ENCODE measurements at regions not wholly inside any gene's neighbourhood (a gene's known extent, or its start where the extent isn't known, plus 50 kb on each side); places are given as distances from the start of the nearest gene placed in this dataset.

DNA sequence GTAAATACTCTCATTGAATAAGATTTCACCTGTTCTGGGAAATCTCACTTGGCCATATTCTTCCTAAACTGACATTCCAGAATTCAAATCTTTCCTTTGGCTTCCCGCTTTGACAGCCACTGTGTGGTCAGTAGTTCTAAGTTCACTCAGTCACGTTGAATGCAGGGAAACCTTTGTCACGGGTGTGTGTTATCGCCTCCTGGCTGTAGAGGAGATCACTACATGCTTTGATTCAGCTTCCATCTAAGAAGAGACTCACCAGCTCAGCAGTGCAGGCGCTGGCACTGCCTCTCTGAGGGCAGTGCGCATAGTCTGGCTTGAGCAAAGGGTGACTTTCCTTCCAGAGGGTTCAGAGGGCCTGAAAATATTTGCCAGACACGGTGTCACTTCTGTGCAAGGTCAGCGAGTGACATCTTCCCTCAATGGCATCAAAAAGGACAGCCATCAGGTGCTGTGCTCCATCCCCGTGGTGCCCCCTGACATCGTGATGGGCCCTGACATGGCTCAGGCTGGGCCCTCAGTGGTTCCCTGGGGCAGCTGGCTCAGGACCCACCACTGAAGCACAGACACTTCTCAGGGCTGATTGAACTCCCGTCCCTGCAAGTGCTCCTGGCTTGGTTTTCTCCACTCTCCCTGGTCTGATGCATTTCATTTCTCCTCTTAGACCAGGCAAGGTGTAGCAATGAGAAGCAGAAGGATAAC lies 635.4 kb upstream of the ARGLU1 start:
- DNase-seq (ENCODE audit: low read depth), result peak; percentile 37

DNA sequence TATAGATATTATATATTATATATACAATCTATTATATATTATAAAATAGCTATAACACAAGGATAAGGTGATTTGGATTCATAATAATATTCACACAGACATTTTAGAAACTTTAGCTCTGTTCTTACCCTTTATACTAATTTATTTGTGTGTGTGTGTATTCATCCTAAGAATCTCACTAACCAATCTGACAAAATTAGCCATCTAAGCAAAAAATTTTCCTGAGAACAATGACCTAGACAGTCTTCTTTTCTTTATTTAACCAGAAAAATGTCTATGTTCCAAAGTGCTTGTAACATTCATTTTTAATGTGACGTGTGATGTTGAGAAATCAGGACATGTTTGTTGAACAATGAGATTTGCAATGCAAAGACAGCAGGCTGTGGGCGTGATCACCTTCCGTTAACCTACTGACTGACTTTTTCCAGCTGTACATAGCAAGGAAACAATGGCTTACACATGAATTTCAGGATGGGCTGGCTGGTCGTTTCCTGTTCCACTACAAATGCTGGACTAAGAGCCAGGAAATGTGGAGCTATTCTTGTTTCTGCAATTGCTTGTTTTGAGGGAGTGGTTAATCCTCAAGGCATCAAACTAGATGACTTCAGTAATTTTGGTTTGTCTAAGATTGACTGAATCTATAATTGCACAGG lies 634.6 kb upstream of the ARGLU1 start:
- DNase-seq (ENCODE audit: low read depth), result no peak

DNA sequence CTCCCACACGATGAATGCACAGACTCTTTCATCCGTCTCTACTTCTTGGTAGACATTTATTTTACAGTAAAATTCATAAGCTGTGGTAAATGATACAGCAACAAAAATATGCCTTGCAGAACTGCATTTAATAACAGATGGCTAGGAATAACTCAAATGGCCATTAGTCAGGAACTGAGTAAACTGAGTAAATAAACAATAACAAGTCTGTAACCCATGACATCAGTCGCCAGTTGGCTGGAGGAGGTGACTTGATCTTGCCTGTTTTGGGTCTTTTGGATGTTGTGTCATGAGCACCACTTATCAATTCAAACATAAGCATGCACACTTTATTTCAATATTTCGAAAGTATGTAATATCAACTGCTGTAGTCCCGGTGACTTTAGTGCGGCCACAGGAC lies 632.6 kb upstream of the ARGLU1 start:
- DNase-seq (ENCODE audit: low read depth), result no peak

DNA sequence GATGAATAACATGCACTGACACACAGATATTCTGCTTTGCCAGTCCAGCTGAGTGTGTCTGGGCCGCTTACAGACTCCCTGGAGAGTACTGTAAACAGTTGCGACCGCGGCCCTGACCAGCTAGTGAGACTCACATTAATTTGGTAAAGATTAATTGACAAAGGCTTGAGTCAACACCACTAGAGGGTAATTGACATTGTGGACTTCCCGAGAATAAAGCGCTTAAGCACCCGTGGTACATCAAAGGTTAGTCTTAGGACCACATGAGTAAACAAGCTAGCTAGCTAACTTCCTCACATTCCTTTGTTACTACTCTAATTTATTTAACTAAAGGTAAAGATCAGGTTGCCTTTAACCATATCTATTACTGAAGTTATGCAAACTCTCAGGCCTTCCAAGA lies 624.4 kb upstream of the ARGLU1 start:
- DNase-seq (ENCODE audit: low read depth), result peak; percentile 5

DNA sequence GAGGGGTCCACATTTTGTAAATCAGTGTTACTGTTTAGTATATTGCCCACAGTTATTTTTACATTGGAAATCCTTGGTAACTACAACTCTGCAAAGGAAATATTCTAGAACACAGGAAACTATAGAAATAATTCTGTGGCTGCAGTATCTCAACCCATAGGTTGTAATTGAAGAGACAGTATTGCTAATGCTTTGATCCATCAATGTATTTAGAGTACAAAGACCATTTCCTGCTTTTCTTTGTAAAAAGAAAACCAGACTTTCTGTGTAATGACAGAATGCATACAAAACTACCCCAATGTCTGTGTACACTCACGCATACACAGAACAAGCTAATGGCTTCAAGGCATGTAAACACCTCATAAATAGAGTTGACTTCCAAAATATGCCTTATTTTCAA lies 622.1 kb upstream of the ARGLU1 start:
- DNase-seq (ENCODE audit: low read depth), result no peak

GRCh38 chr13:107185889-107186288 lies 618.0 kb upstream of the ARGLU1 start:
- DNase-seq (ENCODE audit: low read depth), result peak; percentile 69

DNA sequence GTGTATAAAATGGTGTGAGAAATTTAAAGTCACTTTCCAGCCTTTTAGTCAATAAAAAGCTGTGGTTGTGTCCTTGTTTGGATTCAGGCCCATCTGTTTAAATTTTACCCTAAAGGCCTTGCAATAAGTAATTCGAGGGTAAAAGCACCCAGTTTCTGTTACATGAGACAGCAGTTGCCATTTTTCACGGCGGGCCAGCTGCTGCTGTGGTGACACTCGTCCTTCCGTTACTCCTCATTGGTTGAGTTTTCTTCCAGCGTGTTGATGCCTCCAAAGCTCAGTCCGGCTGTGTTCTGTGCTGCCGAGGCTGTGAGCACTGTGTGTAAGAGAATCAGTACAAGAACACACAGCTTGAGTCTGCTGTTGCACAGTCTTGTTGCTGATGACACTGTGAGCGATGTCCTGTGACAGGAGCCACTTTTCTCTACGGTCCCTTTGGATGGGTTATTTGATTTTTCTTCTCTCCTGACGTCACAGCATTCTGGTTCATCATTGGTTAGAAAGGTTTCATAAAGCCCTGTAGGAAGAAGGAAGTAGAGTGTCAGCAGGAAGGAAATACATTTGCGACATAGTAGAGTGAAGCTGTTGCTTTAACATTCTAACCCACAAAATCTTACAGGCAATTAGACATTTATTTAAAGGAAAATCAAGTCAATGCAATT lies 602.5 kb upstream of the ARGLU1 start:
- no peak for DNase-seq (ENCODE audit: low read depth)

DNA sequence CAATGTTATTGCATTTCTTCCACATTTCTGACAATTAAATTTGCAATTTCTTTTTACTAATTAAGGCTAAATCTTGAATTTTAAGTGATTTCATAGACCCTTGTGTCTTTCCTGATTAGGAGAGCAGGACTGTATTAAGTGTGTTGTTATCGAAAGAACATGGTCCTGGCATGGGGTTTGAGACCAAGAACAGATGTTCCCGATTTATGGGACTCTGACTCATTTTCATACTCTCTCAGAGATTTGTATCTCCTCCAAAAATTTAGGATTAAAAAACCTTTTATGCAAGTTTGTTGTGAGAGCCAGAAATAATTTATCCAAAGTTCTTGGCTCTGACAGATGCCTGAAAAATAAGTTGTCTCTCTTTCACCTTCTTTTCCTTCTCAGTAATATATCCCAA lies 589.3 kb upstream of the ARGLU1 start:
- DNase-seq (ENCODE audit: low read depth), result no peak

GRCh38 chr13:107144432-107144831 lies 576.5 kb upstream of the ARGLU1 start:
- DNase-seq (ENCODE audit: low read depth), result peak; percentile 19

GRCh38 chr13:107141767-107142166 lies 573.8 kb upstream of the ARGLU1 start:
- no peak for DNase-seq (ENCODE audit: low read depth)

GRCh38 chr13:107139006-107139405 lies 571.1 kb upstream of the ARGLU1 start:
- no peak for DNase-seq (ENCODE audit: low read depth)

GRCh38 chr13:107138486-107138885 lies 570.5 kb upstream of the ARGLU1 start:
- no peak for DNase-seq (ENCODE audit: low read depth)

DNA sequence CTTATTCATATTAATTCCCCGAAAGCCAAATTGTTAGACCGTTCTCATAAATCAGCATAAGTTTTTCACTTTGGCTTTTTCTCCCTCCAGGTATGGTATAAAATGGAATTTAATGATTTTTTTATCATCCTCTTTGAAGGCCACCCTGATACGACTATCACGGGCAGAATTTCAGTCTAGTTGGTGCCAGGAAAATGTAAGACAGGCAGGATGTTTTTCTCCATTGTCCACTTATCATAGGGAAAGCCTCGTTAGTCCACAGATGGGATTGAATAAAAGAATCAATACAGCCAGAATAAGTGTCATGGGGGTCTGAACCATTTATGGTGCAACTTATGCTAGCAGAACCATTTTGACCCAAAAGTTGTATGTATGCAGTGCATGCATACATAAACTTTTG lies 566.0 kb upstream of the ARGLU1 start:
- no peak for DNase-seq (ENCODE audit: low read depth)

GRCh38 chr13:107130566-107130965 lies 562.6 kb upstream of the ARGLU1 start:
- DNase-seq (ENCODE audit: low read depth), result no peak

- no peak for DNase-seq (ENCODE audit: low read depth)
Observed at GRCh38 chr13:107124730-107125129, 556.8 kb upstream of the ARGLU1 start.

DNA sequence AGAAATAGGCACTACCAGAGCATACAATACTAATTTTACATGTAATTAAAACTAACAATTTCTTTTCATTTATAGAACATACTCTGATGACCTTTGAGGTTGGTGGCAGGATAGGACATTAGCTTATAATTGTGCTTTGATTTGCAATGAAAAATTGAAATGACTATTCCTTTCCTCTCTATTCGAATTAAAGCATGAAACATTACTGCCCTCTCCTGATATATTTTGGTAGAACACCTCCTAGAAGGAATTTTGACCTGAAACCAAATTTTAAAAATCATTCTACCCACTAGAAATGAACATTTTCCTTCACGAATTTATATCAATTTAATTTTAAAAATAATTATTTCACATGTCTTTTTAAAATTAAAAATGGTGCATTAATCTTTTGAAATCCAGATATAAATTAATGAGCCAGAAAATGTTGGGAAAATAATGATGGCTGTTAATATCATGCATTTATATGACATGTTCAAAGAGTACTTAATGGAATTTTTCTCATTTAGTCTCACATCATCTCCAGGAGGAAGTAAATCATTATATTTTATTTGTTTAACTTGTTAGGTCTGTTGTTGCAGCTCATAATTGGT lies 556.3 kb upstream of the ARGLU1 start:
- DNase-seq (ENCODE audit: low read depth), result peak; percentile 11

DNA sequence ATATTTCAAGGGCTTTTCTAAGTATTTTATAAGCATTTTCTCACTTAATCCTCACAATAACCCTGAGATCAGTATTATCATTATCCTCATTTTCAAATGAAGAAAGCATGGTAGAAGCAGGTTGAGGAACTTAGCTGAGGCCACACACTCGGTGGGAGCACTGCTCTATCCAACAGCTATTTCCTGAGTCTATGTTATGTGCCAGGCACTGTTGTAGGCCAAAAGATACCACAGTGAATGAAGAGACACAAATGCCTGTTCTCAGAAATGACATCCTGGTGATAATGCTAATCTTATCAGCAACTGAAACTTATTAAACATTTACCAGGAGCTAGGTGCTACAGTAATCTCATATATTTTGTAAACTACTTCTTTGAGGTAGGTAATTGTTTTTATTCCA lies 553.9 kb upstream of the ARGLU1 start:
- DNase-seq (ENCODE audit: low read depth), result no peak

DNA sequence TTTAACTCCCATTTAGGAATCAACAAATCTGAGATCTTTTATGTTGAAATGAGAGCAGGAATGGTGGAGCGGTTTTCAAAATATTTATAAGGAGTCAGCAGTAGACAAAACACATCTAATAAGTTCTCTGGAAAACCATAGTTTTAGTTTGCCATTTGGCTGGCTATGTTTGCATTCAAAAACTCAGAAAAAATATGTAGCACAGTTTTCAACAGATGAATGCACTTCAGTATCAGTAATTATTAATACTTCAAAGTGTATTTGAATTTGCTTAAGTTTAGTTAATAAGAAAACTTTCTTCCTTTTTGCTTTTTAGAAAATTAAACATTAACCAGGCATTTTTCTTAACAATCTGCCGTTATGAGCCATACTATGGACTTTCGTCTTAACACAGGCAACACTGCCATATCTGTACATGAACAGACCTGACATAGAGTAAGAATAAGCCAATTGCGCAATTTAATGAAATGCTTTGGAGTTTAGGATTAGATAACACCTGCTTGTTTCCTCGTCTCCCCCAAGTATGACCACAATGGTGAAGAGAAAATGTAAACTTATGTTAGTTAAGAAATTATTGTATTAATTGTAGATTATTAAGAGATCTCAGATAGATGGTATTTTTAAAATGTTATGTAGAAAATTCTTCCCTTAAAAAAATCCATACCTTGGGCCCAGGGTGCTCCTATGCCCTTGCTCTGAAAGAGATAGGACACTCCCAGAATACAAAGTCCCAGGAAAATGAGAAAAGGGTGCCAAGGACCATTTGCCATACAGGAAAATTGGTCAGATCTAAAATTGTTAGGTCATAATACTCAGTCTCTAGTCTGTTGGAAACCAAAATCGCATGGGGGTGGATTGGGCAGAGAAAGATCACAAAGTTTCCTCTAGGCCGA lies 552.3 kb upstream of the ARGLU1 start:
- DNase-seq (ENCODE audit: low read depth), result peak; percentile 32

DNA sequence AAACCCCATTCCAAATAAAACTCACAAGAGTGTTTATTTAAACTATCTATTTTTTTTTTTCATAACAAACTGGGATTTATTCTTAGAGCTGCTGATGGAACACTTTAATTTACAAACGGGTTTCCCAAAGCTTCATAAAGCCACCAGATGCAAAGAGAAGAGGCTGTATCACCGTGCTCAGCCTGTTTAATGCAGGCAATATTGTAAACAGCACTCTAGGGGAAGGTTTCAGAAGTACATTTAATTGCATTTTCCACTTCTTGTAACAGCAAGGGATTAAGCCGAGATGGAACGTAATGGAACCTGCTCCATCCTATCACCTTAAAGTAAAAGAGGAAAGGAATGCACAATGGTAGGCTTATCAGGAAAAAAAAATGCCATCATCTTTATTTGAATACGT lies 550.6 kb upstream of the ARGLU1 start:
- DNase-seq (ENCODE audit: low read depth), result no peak

- DNase-seq (ENCODE audit: low read depth), result peak; percentile 52
Observed at GRCh38 chr13:107117327-107118012, 549.5 kb upstream of the ARGLU1 start.

GRCh38 chr13:107113387-107113786 lies 545.5 kb upstream of the ARGLU1 start:
- no peak for DNase-seq (ENCODE audit: low read depth)
